Tibial nerve (tissue), 4 donors: ENCODE measurements at regions not wholly inside any gene's neighbourhood (a gene's known extent, or its start where the extent isn't known, plus 50 kb on each side); places are given as distances from the start of the nearest gene placed in this dataset.

Experiments used
- CTCF ChIP-seq, 5 experiments: fragments of 200-600 bp in 3 of 5; fragments of 450-650 bp in 2 of 5; sonication (generic) in 3 of 5; IDR thresholded peaks; one replicate each; pipeline ENCODE4 v1.5.1; 2016 to 2019; ENCODE audit warnings: antibody characterized with exemption in 5 of 5, mild to moderate bottlenecking in 3 of 5, moderate library complexity in 2 of 5
- EP300 ChIP-seq, 2 donors: sonication (generic); formaldehyde crosslinking; IDR thresholded peaks; one replicate each; pipeline ENCODE4 v1.6.1; 2017; ENCODE audit warnings: antibody characterized with exemption in 2 of 2, mild to moderate bottlenecking in 1 of 2
- POLR2A ChIP-seq, 2 donors: fragments of 450-650 bp; IDR thresholded peaks; one replicate each; pipeline ENCODE4 v1.6.1; 2017; ENCODE audit warnings: antibody characterized with exemption in 2 of 2, mild to moderate bottlenecking in 2 of 2, moderate library complexity in 2 of 2

- TF ChIP-seq CTCF (IDR thresholded peaks at IDR 0.05) (no peak), POLR2A (IDR thresholded peaks at IDR 0.05) (no peak), EP300 (IDR thresholded peaks at IDR 0.05) (no peak)
Observed at GRCh38 chr2:172168917-172169346, 66.2 kb upstream of the DLX2 start.
